ENCODE measurements at regions not wholly inside any gene's neighbourhood (a gene's known extent, or its start where the extent isn't known, plus 50 kb on each side); places are given as distances from the start of the nearest gene placed in this dataset.
"Not testable (repeated sequence)": the region's sequence is repeated elsewhere in the genome, so short reads cannot be mapped to it uniquely, and the experiment has no call there.

DNA sequence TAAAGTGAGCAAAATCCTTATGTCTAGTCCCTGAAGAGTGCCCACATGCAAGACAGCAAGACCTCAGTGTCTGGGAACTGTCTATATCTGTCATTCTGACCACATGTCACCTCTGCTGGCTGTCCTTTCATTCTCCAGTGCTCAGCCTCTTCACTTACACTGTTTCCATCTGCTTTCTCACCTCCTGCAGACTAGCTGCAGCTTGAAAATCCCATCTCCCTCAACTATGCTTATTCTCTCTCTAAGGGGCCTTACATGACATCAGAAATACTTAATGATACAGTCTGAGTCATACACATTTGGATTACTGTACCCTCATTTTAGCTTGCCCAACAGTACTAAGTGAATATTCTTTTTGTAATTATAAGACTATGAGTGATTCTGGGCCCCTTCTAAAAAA is 587.8 kb downstream of the EPM2A start:
- DNase-seq, result no peak

- no peak for DNase-seq
Measured at GRCh38 chr6:145147981-145148749, 587.2 kb downstream of the EPM2A start.

GRCh38 chr6:145148776-145149175 is 586.5 kb downstream of the EPM2A start:
- DNase-seq, result no peak

GRCh38 chr6:145151624-145152023 is 583.7 kb downstream of the EPM2A start:
- no peak for DNase-seq

DNA sequence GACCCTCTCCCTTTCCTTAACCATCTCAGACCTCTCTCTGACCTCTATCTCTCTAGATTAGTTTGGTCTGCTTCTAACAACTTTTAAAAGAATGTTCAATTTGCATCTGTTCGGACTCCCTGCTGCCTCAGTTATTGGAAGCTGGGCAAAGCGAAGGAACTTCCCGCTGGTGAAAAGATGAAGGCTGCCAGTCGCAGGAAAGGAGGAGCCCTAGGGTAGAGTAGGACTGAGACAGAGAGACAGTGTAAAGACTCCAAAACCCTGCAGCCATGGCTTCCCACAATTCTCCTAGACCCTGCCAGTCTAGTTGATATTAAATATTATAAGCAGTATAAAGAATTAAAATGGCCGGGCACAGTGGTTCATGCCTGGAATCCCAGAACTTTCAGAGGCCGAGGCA is 581.8 kb downstream of the EPM2A start:
- DNase-seq, result no peak

GRCh38 chr6:145155411-145155810 is 579.9 kb downstream of the EPM2A start:
- DNase-seq, result no peak

GRCh38 chr6:145155873-145156782 is 579.2 kb downstream of the EPM2A start:
- DNase-seq, result no peak

- DNase-seq, result not testable (repeated sequence)
Measured at GRCh38 chr6:145158636-145159035, 576.7 kb downstream of the EPM2A start.

DNA sequence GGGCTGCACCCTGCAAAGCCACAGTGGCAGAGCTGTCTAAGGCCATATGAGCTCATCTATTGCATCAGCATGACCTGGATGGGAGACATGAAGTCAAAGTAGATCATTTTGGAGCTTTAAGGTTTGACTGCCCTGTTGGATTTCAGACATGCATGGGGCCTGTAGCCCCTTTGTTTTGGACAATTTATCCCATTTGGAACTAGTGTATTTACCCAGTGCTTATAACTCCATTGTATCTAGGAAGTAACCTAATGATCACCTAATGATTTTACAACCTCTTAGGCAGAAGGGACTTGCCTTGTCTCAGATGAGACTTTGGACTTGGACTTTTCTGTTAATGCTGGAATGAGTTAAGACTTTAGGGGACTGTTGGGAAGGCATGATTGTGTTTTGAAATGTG is 575.4 kb downstream of the EPM2A start:
- DNase-seq, result no peak

GRCh38 chr6:145161501-145161900 is 573.8 kb downstream of the EPM2A start:
- DNase-seq, result no peak

- no peak for DNase-seq
Measured at GRCh38 chr6:145169726-145170224, 565.5 kb downstream of the EPM2A start.

- DNase-seq, result no peak
Measured at GRCh38 chr6:145175470-145175869, 559.9 kb downstream of the EPM2A start.

- no peak for DNase-seq
Measured at GRCh38 chr6:145178391-145178790, 556.9 kb downstream of the EPM2A start.

DNA sequence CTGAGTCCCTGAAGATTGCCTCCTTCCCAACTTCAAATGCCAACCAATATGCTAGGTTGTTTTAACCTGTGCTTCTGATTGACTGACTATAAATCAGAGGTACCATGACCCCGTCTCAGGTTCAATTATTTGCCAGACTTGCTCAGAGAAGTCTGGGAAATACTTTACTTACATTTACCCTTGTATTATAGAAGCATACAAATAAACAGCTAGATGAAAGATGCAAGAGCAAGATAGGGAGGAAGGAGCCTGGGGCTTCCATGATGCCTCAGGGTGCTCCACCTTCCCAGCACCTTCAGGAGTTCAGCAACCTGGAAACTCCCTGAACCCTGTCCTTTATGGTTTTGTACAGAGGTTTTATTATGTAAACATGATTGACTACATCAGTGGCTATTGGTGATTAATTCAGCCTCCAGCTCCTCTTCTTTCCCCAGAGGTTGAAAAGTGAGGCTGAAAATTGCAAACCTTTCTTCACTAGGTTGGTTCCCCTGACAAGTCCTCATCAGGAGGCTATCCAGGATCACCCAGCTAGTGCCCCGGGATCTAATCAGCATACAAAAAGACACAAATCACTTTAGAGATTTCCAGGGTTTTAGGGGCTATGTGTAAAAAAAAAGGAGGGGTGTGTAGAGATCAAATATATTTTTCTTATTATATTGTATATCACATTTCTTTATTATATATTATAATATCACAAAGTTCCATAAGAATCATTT is 547.7 kb downstream of the EPM2A start:
- DNase-seq, result no peak

DNA sequence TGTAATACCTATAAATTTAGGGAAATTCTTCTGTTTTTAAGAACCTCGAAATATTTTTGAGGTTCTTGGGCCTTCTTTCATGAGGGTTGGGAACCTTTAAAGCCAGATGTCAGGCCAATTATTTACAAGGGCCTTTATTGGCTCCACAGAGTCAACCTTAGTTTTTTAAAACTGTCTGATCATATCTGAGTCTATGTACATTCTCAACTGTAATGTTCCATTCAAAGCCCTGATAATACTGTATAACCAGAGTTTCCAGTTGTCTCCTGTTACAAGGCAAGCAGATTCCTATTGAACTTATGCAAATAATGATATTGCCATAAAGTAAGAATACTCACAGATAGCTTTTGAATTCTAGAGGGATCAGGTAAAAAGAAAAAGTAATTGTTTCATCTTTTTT is 545.5 kb downstream of the EPM2A start:
- no peak for DNase-seq

DNA sequence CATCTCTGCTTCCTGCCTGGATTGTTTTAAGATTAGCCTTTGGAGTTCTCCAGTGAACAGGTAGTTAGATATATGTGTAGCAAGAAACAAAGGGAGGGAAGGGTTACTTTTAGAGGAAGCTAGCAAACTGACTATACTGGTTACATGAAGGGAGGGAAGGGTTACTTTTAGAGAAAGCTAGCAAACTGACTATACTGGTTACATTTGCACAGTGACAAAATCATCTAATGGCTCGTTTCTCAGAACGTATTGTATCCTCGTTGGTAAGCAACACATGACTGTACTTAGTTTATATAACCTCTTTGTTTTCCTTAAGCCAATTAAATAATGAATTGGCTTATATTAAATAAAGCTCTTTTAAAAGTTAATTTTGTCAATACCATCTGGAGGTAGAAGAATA is 540.9 kb downstream of the EPM2A start:
- no peak for DNase-seq

GRCh38 chr6:145199961-145200360 is 535.4 kb downstream of the EPM2A start:
- DNase-seq, result no peak

- DNase-seq, result no peak
Measured at GRCh38 chr6:145204301-145204700, 531.0 kb downstream of the EPM2A start.

DNA sequence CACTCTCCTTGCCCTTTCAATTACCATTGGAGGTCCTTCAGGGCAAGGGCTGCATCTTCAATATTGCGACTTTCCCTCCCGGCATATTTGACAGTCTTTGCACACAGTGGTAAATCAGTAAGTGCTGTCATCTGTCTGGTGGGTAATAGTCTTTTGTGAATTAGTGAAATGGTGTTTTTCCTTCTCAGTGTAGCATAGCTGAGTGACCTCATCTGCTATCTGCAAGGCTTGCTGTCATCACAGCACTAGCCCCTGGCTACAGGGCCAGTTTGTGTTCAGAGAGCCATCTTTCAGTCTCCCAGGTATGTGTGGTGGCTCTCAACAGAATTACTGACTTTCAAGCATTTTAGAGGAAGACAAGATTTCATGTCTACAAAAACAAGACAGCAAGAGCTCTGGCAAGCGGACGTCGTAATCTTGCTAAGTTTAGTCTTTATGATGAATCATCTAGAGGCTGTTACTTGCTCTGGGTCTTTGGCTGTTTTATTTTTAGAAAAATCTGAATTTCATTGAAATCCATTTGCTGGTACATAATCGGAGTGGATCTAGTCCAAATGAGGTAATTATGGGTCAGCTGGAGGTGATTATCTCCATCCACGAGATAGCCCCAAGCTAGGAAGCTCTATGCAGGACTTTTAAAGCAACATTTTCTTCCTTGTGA is 528.9 kb downstream of the EPM2A start:
- DNase-seq, result no peak

DNA sequence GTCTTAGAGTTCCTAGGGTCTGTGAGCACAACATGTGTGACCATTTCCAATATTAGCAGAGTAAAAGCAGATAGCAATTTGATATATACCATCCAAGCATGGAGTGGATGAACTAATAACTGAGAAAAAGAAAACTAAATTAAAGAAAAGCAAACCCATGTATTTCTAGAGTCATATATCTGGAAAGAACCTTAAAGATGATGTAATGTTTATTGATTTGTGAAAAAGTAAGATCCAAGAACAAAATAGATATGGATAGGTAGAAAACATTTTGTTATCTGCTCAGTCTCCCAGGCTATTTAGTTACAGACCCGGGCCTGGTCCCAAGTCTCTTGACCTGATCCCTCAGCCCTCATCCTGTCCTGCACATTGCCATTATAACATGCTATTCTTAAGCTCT is 526.8 kb downstream of the EPM2A start:
- DNase-seq, result no peak

DNA sequence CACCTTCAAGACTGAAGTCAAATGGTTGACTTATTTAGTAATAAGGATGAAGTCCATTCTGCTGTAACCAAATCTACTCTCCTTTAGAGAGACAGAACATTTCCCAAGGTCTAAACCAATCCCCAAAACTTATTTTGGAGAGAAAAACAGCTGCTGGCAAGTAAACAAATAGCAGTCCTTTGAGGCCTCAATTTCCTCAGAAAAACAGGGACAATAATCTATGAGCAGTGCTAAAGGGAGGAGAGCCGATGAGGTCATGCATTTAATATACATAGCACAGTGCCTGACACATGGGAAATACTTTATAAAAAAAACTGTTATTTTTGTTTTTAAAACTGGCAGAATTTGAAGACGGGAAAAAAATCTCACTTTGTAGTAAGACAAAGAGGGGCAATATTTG is 526.0 kb downstream of the EPM2A start:
- DNase-seq, result no peak

DNA sequence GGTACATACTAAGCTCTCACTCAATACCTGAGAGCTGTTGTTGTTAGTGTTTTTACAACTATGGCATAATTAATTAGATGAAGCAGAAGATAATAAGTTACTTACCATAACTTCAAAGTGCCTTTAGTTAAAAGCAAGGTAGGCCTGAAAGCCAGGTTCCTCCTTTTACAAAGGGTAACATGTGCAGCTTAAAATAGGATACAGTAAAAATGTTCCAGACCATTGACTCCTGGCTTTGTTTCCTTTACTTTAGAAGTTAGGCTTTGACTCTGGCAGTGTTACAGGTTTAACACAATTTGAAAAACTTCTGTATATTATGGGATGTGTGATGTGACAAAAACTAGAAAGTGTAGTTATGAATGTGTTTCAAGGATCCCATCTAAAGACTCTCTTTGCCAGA is 522.5 kb downstream of the EPM2A start:
- no peak for DNase-seq

GRCh38 chr6:145213614-145214013 is 521.7 kb downstream of the EPM2A start:
- DNase-seq, result no peak
